Ectodermal cell (in vitro differentiated cells): ENCODE measurements at regions not wholly inside any gene's neighbourhood (a gene's known extent, or its start where the extent isn't known, plus 50 kb on each side); places are given as distances from the start of the nearest gene placed in this dataset.

Source experiments
- H3K27ac ChIP-seq: 2 replicates; pipeline ENCODE4 v1.7.0; 2013; ENCODE audit warnings: mild to moderate bottlenecking, low read depth, low read length; ENCODE audit not compliant: insufficient read depth, poor library complexity, severe bottlenecking
- H3K27me3 ChIP-seq: 2 replicates; pipeline ENCODE4 v1.7.0; 2013; ENCODE audit warnings: mild to moderate bottlenecking, low read length; ENCODE audit not compliant: insufficient read depth, control insufficient read depth, poor library complexity, severe bottlenecking
- H3K36me3 ChIP-seq: one replicate; pipeline ENCODE4 v1.7.0; 2013; ENCODE audit warnings: low read length; ENCODE audit not compliant: control insufficient read depth, insufficient read depth
- H3K4me1 ChIP-seq: one replicate; pipeline ENCODE4 v1.7.0; 2013; ENCODE audit warnings: low read length; ENCODE audit not compliant: control insufficient read depth, insufficient read depth
- H3K4me3 ChIP-seq: 2 replicates; pipeline ENCODE4 v1.7.0; 2013; ENCODE audit warnings: low read depth, low read length, control low read depth; ENCODE audit not compliant: insufficient read depth
- H3K9me3 ChIP-seq: 2 replicates; pipeline ENCODE4 v1.7.0; 2013; ENCODE audit warnings: mild to moderate bottlenecking, low read length, moderate library complexity; ENCODE audit not compliant: control insufficient read depth
- WGBS, 2 experiments: methylation state at CpG; one replicate each; pipeline ENCODE4 v1.1.7; 2013; ENCODE audit warnings: missing lambda C conversion rate in 2 of 2; 5-methylcytosine and 5-hydroxymethylcytosine counted together

DNA sequence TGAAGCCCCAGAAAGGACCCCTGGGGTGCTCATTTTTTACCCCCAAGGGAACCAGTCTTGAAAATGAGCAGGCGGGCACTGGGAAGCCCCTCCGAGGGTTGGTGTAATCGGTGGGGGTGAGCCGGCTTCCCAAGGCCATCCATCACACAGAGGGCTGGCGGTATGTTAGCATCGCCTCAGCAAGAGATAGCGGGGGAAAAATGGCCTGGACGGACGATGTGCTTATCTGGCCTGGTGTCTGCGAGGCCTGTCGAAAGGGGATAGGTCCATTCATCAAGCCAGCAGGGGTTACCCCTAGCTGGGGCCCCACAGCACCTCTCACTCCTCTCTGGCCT is 188.9 kb downstream of the IRF8 start:
- no peak overlapping the region for H3K27ac ChIP-seq
- H3K4me3 ChIP-seq: no peak overlapping the region
- no peaks in the 10 kb centered on the region for H3K36me3 ChIP-seq
- peaks cover 7% of the 10 kb centered on the region for H3K27me3 ChIP-seq
- H3K4me1 ChIP-seq: peaks cover 4% of the 10 kb centered on the region
- 87 to 89% methylated on average over 11 of the region's 11 CpGs for WGBS, 2 experiments
- no peaks in the 10 kb centered on the region for H3K9me3 ChIP-seq

DNA sequence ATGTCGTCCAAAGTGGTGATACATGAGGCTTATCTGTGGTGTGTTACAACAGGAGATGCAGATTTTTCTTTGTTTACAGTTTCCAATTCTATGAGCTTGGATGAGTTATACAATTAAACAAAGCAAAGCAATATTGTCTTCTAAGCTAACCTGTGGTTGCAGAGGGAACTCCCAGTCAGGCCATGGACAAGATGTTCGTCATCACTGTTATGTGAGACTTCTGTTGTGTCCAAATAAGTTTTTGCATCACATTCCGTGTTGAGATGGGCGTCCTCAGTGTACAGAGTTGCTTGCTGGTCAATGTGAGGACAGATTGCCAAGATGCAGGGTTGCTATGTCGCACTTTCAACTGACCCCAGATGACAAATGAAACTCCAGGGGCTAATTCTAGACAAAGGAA is 189.3 kb downstream of the IRF8 start:
- Histone ChIP-seq H3K4me3 (no peak overlapping the region), H3K9me3 (no peaks in the 10 kb centered on the region), H3K27ac (no peak overlapping the region), H3K4me1 (peaks cover 4% of the 10 kb centered on the region), H3K27me3 (peaks cover 3% of the 10 kb centered on the region), H3K36me3 (no peaks in the 10 kb centered on the region)
- WGBS, 2 experiments: 90 to 91% methylated on average over 5 of the region's 5 CpGs

GRCh38 chr16:86088816-86089215 is 189.9 kb downstream of the IRF8 start:
- 82 to 88% methylated on average over 9 of the region's 9 CpGs for WGBS, 2 experiments
- Histone ChIP-seq H3K4me1 (peaks cover 4% of the 10 kb centered on the region), H3K4me3 (no peak overlapping the region), H3K27ac (no peak overlapping the region), H3K27me3 (peaks cover 3% of the 10 kb centered on the region), H3K9me3 (no peaks in the 10 kb centered on the region), H3K36me3 (no peaks in the 10 kb centered on the region)

- Histone ChIP-seq H3K4me3 (no peak overlapping the region), H3K36me3 (no peaks in the 10 kb centered on the region), H3K27ac (no peak overlapping the region), H3K9me3 (no peaks in the 10 kb centered on the region), H3K27me3 (peaks cover 3% of the 10 kb centered on the region), H3K4me1 (peaks cover 4% of the 10 kb centered on the region)
- 82 to 85% methylated on average over 14 of the region's 14 CpGs for WGBS, 2 experiments
Observed at GRCh38 chr16:86089334-86089900, 190.5 kb downstream of the IRF8 start.

DNA sequence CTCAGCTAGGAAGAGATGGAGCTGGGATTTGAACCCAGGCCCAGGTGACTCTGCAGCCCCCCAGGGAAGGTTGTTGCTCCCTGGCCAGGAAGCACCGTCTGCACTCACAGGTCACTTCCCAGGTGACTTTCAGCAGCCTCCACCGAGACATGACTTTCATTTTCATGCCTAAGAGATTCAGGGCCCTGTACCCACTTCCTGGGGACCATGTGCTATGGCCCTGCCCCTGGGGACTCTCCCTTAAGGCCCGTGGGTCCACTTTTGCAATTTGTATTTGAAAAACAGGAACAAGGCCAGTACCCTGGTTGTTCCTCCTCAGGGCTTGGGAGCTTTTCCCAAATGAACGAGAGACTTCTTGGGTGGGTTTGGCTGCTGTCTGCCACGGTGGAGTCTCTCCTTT is 191.0 kb downstream of the IRF8 start:
- H3K4me1 ChIP-seq: peaks cover 4% of the 10 kb centered on the region
- no peaks in the 10 kb centered on the region for H3K9me3 ChIP-seq
- H3K27ac ChIP-seq: no peak overlapping the region
- 87 to 90% methylated on average over 5 of the region's 5 CpGs for whole genome bisulfite sequencing, 2 experiments
- no peak overlapping the region for H3K4me3 ChIP-seq
- H3K27me3 ChIP-seq: peaks cover 3% of the 10 kb centered on the region
- no peaks in the 10 kb centered on the region for H3K36me3 ChIP-seq

DNA sequence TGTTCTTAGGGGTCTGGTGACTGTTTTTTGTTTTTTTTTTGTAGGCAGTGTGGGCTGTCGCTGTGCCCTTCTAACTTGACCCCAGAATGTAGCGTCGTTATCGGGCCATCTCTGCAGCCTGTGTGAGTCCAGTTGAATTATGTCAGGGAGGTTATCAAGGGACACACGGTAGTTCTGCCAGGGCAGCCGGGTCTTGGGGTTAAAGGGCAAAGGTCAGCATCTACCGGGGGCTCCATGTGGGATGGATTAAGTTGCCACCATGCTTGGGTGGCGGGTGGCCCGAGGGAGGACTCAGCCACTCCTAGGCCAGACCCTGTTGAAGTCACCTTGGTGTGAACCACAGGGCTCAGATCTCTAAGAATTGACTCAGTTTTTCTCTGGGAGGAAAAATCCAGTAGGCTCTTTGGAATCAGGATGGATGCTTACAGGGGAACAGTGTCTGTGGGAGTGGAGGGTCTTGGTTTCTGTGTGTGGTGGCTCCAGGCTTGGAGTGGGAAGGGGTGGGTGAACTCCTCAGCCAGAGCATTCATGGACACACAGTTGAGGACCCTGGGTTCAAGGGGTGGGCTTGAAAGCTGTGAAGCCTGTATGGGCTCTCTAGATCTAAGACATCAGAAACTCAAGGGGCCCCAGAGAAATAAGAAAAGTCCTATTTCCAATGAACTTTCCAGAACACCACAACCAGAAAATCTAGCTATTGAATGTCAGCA is 191.7 kb downstream of the IRF8 start:
- H3K9me3 ChIP-seq: no peaks in the 10 kb centered on the region
- peaks cover 4% of the 10 kb centered on the region for H3K4me1 ChIP-seq
- 89 to 91% methylated on average over 9 of the region's 9 CpGs for WGBS, 2 experiments
- H3K27ac ChIP-seq: no peak overlapping the region
- H3K36me3 ChIP-seq: no peaks in the 10 kb centered on the region
- H3K27me3 ChIP-seq: no peaks in the 10 kb centered on the region
- no peak overlapping the region for H3K4me3 ChIP-seq

GRCh38 chr16:86091976-86092375 is 193.0 kb downstream of the IRF8 start:
- 83 to 93% methylated on average over 7 of the region's 7 CpGs for WGBS, 2 experiments

DNA sequence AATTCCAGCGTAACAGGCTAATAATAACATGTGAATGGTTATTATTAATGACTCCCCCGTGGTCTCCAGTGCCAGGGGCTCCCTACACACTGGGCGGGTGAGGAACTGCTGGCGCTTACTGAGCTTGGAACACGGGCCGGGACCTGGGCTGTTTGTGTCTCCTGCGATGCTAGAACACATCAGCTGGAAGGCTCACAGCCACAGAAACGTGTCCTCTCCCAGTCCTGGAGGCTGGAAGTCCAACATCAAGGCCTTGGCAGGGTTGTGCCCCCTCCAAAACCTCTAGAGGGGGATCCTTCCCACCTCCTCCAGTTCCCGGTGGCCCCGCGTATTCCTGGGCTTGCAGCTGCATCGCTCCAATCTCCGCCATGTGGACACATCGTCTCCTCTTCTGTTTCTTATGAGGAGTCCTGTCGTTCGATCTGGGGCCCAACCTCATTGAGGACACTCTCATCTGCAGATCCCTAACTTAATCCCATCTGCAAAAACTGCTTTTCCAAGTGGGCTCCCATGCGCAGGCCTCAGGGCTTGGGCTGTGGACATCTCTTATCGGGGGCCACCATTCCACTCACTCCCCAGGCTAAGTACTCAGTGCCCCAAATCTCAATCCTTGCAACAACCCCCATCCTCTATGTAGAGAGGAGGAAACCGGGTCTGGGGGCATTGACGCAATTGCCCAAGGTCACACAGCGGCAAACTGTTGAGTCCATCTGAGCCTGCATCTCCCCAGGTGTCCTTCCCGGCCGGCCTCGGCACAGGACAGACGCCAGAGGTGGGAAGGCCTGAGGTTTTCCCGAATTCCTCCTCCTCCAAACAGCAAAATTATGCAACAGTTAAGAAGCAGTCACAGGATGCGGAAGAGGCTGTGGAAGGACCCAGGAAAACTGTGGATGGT is 193.9 kb downstream of the IRF8 start:
- Histone ChIP-seq H3K9me3 (no peaks in the 10 kb centered on the region), H3K4me1 (peaks cover 4% of the 10 kb centered on the region), H3K27me3 (no peaks in the 10 kb centered on the region), H3K4me3 (no peak overlapping the region), H3K36me3 (no peaks in the 10 kb centered on the region), H3K27ac (no peak overlapping the region)
- 89 to 93% methylated on average over 27 of the region's 27 CpGs for WGBS, 2 experiments

More at GRCh38 chr16:86091976-86092375, 193.0 kb downstream of the IRF8 start:
- no peaks in the 10 kb centered on the region for H3K36me3 ChIP-seq
- no peak overlapping the region for H3K4me3 ChIP-seq
- H3K4me1 ChIP-seq: peaks cover 4% of the 10 kb centered on the region
- no peak overlapping the region for H3K27ac ChIP-seq
- H3K9me3 ChIP-seq: no peaks in the 10 kb centered on the region
- H3K27me3 ChIP-seq: no peaks in the 10 kb centered on the region

- WGBS, 2 experiments: 83 to 87% methylated on average over 14 of the region's 14 CpGs
- Histone ChIP-seq H3K27me3 (no peaks in the 10 kb centered on the region), H3K27ac (no peak overlapping the region), H3K4me1 (no peaks in the 10 kb centered on the region), H3K4me3 (no peak overlapping the region), H3K36me3 (no peaks in the 10 kb centered on the region), H3K9me3 (no peaks in the 10 kb centered on the region)
Observed at GRCh38 chr16:86093801-86094750, 195.1 kb downstream of the IRF8 start.
